T-helper 2 cell treated with Interferon-gamma antibody and Interleukin-4, amounts not matched to agents 100 ng/mL and 5 ng/mL, for 36 hours (primary cell): ENCODE measurements at regions not wholly inside any gene's neighbourhood (a gene's known extent, or its start where the extent isn't known, plus 50 kb on each side); places are given as distances from the start of the nearest gene placed in this dataset.

ENCODE experiments used
- intact Hi-C: fragments of 100-400 bp; cut with micrococcal nuclease; formaldehyde crosslinking; loops from one replicate; pipeline ENCODE4 v1.15.1; 2023

- intact Hi-C loops, result loop anchor here (5.0 kb wide), 1 partner anchor 123 kb away; no protein-coding TSS in a partner anchor
These were observed 99.0 kb upstream of the TNFSF11 start for GRCh38 chr13:42474954-42475353.

GRCh38 chr13:42477596-42478190, 96.3 kb upstream of the TNFSF11 start:
- intact Hi-C loops, result loop anchor here (1.0 to 5.0 kb wide), 2 partner anchors 125 to 143 kb away; no protein-coding TSS in a partner anchor

- intact Hi-C loops, result loop anchor here (1.0 to 5.0 kb wide), 2 partner anchors 126 to 144 kb away; no protein-coding TSS in a partner anchor
These were observed 95.3 kb upstream of the TNFSF11 start for GRCh38 chr13:42478531-42479156.

GRCh38 chr13:42484386-42484785, 89.6 kb upstream of the TNFSF11 start:
- intact Hi-C loops, result no loop called here

GRCh38 chr13:42485272-42485671, 88.7 kb upstream of the TNFSF11 start:
- intact Hi-C loops, result no loop called here

GRCh38 chr13:42486711-42487198, 87.2 kb upstream of the TNFSF11 start:
- intact Hi-C loops, result no loop called here

GRCh38 chr13:42487221-42487620, 86.7 kb upstream of the TNFSF11 start:
- intact Hi-C loops, result no loop called here

GRCh38 chr13:42490676-42491075, 83.3 kb upstream of the TNFSF11 start:
- intact Hi-C loops, result no loop called here

GRCh38 chr13:42492372-42492920, 81.5 kb upstream of the TNFSF11 start:
- intact Hi-C loops, result no loop called here

GRCh38 chr13:42494157-42494556, 79.8 kb upstream of the TNFSF11 start:
- intact Hi-C loops, result loop anchor here (2.0 kb wide), 2 partner anchors 101 to 165 kb away; no protein-coding TSS in a partner anchor

GRCh38 chr13:42495255-42495654, 78.7 kb upstream of the TNFSF11 start:
- intact Hi-C loops, result loop anchor here (2.0 to 5.0 kb wide), 4 partner anchors 77 to 223 kb away; partner anchors contain the start of genes AKAP11 and TNFSF11

GRCh38 chr13:42495751-42496150, 78.2 kb upstream of the TNFSF11 start:
- intact Hi-C loops, result loop anchor here (2.0 to 5.0 kb wide), 4 partner anchors 77 to 223 kb away; partner anchors contain the start of genes AKAP11 and TNFSF11

GRCh38 chr13:42496926-42497554, 76.9 kb upstream of the TNFSF11 start:
- intact Hi-C loops, result loop anchor here (5.0 kb wide), 2 partner anchors 75 to 225 kb away; partner anchors contain the start of genes AKAP11 and TNFSF11

- intact Hi-C loops, result loop anchor here (1.0 to 5.0 kb wide), 3 partner anchors 75 to 225 kb away; partner anchors contain the start of genes AKAP11 and TNFSF11
These were observed 76.2 kb upstream of the TNFSF11 start for GRCh38 chr13:42497798-42498197.

- intact Hi-C loops, result loop anchor here (1.0 to 5.0 kb wide), 3 partner anchors 74 to 226 kb away; partner anchors contain the start of genes AKAP11 and TNFSF11
These were observed 75.4 kb upstream of the TNFSF11 start for GRCh38 chr13:42498521-42498920.
